ENCODE measurements at regions not wholly inside any gene's neighbourhood (a gene's known extent, or its start where the extent isn't known, plus 50 kb on each side); places are given as distances from the start of the nearest gene placed in this dataset.

DNA sequence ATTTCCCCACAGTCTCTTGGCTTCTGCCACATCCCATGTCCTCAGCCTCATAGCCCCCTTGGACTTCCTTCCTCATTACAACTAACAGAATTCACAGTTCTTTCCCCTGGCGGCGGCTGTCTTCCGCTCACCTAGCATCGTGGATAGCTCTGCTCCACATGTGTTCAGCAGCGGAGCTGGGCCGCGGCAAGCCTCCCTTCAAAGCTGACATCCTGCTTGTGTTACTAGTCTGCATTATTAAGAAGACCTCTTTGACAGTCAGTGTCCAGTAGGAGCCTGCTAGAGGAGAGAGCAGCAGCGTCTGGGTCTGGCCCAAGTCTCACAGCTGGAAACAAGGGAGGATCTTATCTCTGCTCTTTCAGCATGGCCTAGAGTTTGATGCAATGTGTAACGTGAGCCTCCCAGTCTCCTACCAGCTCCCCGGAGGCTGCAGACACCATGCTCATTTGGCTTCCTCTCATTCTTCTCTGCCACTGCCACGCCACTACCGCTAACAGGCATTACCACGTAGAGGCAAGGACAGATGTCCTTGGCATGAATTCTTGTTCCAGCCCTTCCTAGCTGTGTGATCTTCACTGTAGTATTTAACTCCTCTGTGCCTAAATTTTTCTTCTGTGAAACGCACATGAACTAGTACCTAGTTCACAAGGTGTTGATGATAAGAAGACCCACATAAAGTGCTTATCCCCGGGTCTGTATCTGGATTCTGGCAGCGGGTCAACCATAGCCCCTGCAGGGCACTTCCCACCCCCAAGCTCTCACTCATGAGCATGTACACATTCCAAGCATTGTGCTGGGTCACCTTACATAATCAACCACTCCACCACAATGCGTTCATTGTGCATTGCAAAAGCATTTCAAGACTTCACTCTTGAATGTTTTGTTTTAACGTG, 107.1 kb upstream of the BACH2 start:
- H3K36me3 Mint-ChIP-seq, result no peaks in the 10 kb centered on the region
- H3K4me3 ChIP-seq (ENCODE audit: control insufficient read depth in 1 of 2, extremely low read depth in 1 of 2, low read length in 1 of 2), result no peak overlapping the region
- H3K9me3 Mint-ChIP-seq, result no peaks in the 10 kb centered on the region
- no peaks in the 10 kb centered on the region for H3K27me3 ChIP-seq (replicated peaks in 1 of 2; ENCODE audit: control insufficient read depth in 2 of 2, extremely low read depth in 1 of 2, insufficient read depth in 2 of 2, low read length in 1 of 2)
- H3K9me3 ChIP-seq, result no peaks in the 10 kb centered on the region
- WGBS (ENCODE audit: insufficient coverage), result 94% methylated on average over 13 of the region's 18 CpGs
- DNase-seq, result no peak
- ATAC-seq (replicated peaks in 1 of 4), result no peak
- peaks cover 5 to 54% of the 10 kb centered on the region in 2 experiments for H3K4me1 ChIP-seq (ENCODE audit: control insufficient read depth in 1 of 2, extremely low read depth in 1 of 2, insufficient read depth in 2 of 2, low read length in 2 of 2)
- peaks cover 41 to 69% (median 64%) of the 10 kb centered on the region in 3 donors for H3K4me1 Mint-ChIP-seq
- H3K36me3 ChIP-seq (ENCODE audit: control insufficient read depth in 2 of 2, extremely low read depth in 1 of 2, insufficient read depth in 1 of 2, low read length in 1 of 2), result no peaks in the 10 kb centered on the region
- peak overlapping the region; percentile 69 for H3K27ac ChIP-seq (ENCODE audit: low read length)
- peak overlapping the region; percentile 82 to 91 for H3K27ac Mint-ChIP-seq
- H3K27me3 Mint-ChIP-seq, result no peaks in the 10 kb centered on the region
- ChIA-PET CTCF (interaction anchor here in 1 of 2 donors (0.6 to 0.9 kb wide), 3 partner anchors 8 to 468 kb away, joined by 4 to 10 read pairs (median 4); no protein-coding TSS in a partner anchor), POLR2A (no interaction called here)
- peak overlapping the region in 1 of 3 donors; percentile 49 for H3K4me3 Mint-ChIP-seq

DNA sequence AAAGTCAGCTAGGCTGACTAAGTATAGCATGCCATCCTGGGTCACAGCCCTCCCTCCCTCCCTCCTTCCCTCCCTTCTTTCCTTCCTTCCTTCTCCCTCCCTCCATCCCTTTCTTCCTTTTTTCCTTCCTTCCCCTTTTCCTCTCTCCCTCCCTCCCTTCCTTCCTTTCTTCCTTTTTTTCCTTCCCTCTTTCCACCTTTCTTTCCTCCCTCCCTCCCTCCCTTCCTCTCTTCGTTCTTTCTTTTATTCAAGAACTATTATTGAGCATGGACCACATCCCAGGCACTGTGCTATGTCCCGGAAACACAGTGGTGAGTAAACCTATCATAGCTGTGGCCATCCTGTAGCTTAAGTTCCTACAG, 106.2 kb upstream of the BACH2 start:
- Histone ChIP-seq H3K27ac (ENCODE audit: low read length) (peak overlapping the region; percentile 92), H3K27me3 (replicated peaks in 1 of 2; ENCODE audit: control insufficient read depth in 2 of 2, extremely low read depth in 1 of 2, insufficient read depth in 2 of 2, low read length in 1 of 2) (no peaks in the 10 kb centered on the region), H3K9me3 (no peaks in the 10 kb centered on the region), H3K4me3 (ENCODE audit: control insufficient read depth in 1 of 2, extremely low read depth in 1 of 2, low read length in 1 of 2) (no peak overlapping the region), H3K36me3 (ENCODE audit: control insufficient read depth in 2 of 2, extremely low read depth in 1 of 2, insufficient read depth in 1 of 2, low read length in 1 of 2) (no peaks in the 10 kb centered on the region), H3K4me1 (ENCODE audit: control insufficient read depth in 1 of 2, extremely low read depth in 1 of 2, insufficient read depth in 2 of 2, low read length in 2 of 2) (peaks cover 13 to 64% of the 10 kb centered on the region in 2 experiments)
- ATAC-seq (replicated peaks in 1 of 4) (no peak), DNase-seq (no peak)
- no peaks in the 10 kb centered on the region for H3K36me3 Mint-ChIP-seq
- H3K9me3 Mint-ChIP-seq, result no peaks in the 10 kb centered on the region
- 93% methylated on average over 2 of the region's 2 CpGs for WGBS (ENCODE audit: insufficient coverage)
- peak overlapping the region; percentile 91 to 92 for H3K27ac Mint-ChIP-seq
- CTCF ChIA-PET, result interaction anchor here in 1 of 2 donors (0.8 to 1.7 kb wide), 6 partner anchors 9 to 467 kb away, joined by 3 to 8 read pairs (median 5); no protein-coding TSS in a partner anchor
- H3K27me3 Mint-ChIP-seq, result no peaks in the 10 kb centered on the region
- POLR2A ChIA-PET, result no interaction called here
- peak overlapping the region in 2 of 3 donors; percentile 22 to 57 for H3K4me3 Mint-ChIP-seq
- peaks cover 50 to 78% (median 73%) of the 10 kb centered on the region in 3 donors for H3K4me1 Mint-ChIP-seq

DNA sequence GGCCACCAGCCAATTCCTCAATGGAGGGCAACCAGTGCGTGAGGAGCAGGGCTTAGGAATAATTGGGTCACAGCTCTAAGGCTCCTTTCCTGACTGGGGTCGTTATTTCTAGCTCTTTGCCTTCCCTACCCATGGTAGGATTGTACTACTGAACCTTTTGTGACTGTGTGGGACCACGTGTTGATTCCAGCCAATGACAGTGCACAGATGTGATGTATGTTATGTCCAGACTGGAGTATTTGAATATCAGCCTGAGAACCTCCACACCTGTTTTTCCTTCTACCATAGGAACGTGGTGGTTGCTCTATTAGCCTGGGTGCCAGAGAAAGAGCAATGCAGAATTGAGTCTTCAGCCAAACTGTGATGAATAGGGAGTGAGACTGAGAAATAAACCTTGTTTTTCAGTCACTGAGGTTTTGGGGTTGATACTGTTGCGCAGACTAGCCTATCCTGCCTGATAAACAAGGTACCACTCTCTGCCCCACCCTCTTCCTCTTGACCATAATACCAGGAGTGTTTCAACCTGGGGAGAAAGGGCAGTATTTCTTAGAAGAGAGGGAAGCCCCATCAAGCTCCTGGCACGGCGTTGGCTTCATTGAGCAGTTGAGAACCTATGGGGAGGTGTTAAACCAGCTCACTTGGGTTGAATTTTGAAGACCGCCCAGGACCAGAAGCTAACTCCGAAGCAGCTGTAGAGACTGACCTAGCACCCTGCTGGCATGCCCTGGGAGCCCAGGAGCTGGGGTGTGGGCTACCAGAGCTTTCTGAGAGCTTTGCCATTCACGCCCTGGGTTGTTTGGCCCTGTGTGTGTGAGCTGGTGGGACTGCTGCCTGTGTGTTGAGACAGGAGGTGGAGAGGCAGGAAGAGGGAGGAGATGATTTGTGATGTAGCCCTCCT, 105.5 kb upstream of the BACH2 start:
- H3K9me3 ChIP-seq, result no peaks in the 10 kb centered on the region
- 59% methylated on average over 7 of the region's 10 CpGs for WGBS (ENCODE audit: insufficient coverage)
- H3K27me3 Mint-ChIP-seq, result no peaks in the 10 kb centered on the region
- DNase-seq (peak in 27 of 35 experiments; percentile 11 to 65 (median 27)), ATAC-seq (replicated peaks in 1 of 4) (peak; percentile 43 to 74 (median 71))
- H3K27ac ChIP-seq (ENCODE audit: low read length), result peak overlapping the region; percentile 92
- H3K4me1 ChIP-seq (ENCODE audit: control insufficient read depth in 1 of 2, extremely low read depth in 1 of 2, insufficient read depth in 2 of 2, low read length in 2 of 2), result peaks cover 19 to 70% of the 10 kb centered on the region in 2 experiments
- CTCF ChIA-PET, result interaction anchor here (0.5 to 1.7 kb wide), 9 partner anchors 8 to 461 kb away, joined by 3 to 8 read pairs (median 4); no protein-coding TSS in a partner anchor
- no peaks in the 10 kb centered on the region for H3K36me3 Mint-ChIP-seq
- no peaks in the 10 kb centered on the region for H3K9me3 Mint-ChIP-seq
- H3K4me1 Mint-ChIP-seq, result peaks cover 57 to 83% (median 78%) of the 10 kb centered on the region in 3 donors
- no peaks in the 10 kb centered on the region for H3K27me3 ChIP-seq (replicated peaks in 1 of 2; ENCODE audit: control insufficient read depth in 2 of 2, extremely low read depth in 1 of 2, insufficient read depth in 2 of 2, low read length in 1 of 2)
- H3K27ac Mint-ChIP-seq, result peak overlapping the region; percentile 91 to 92
- POLR2A ChIA-PET, result interaction anchor here in 1 of 2 donors (0.5 kb wide), 1 partner anchor 160 kb away, joined by 15 read pairs; no protein-coding TSS in a partner anchor
- H3K36me3 ChIP-seq (ENCODE audit: control insufficient read depth in 2 of 2, extremely low read depth in 1 of 2, insufficient read depth in 1 of 2, low read length in 1 of 2), result no peaks in the 10 kb centered on the region
- H3K4me3 Mint-ChIP-seq, result peak overlapping the region; percentile 28 to 57 (median 49)
- no peak overlapping the region for H3K4me3 ChIP-seq (ENCODE audit: control insufficient read depth in 1 of 2, extremely low read depth in 1 of 2, low read length in 1 of 2)

DNA sequence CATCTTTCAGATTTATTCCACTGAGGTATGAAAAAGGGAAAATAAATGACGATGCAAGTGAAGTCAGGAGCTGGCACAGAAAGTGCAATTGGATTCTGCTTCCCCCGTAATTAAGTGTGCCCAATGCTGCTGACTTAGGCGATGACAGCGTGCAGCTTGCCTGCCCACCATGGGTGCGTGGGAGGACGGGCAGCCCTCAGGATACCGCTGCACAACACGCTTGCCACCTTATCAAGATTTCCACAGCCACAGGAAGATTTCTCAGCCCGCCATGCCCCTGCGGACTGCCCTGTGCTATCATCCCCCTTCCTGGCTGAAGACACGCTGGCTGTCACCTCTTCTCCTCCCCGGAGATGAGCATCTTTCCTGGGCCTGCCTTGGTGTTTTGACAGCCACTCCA, 103.3 kb upstream of the BACH2 start:
- Histone ChIP-seq H3K27ac (ENCODE audit: low read length) (no peak overlapping the region), H3K4me1 (ENCODE audit: control insufficient read depth in 1 of 2, extremely low read depth in 1 of 2, insufficient read depth in 2 of 2, low read length in 2 of 2) (peaks cover 21 to 65% of the 10 kb centered on the region in 2 experiments)

DNA sequence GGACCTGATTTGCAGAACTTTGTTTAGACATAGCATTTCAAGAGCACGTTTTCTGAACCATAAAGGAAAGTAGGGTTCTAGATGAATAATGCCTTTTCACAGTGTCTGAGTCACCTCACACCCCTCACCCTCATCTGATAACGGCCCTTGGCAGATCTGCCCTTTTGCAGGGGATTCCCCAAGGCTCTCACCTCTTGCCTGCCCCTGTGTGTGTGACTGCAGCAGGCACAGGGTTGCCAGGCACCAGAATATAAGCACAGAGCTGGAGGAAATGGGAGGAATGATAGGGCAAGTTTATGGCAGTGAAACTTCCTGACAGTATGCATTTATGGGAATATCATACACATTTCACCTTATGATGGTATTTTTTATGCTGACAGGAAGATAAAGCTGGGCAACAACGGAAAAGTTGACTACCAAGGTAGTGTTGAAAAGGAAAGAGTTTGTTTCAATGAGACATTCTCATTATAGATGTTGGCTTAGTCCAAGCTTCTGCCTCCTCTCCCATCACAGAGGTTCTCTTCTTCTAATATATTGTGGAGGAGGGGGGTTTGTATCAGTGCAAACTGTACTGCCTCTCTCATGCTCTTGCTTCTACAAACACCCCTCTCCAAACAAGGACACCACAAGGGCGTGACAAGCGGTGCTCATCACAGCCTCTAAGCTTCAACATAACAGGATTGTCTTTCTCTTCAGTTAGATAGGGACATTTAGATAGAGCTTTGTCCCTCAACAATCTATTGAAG, 101.5 kb upstream of the BACH2 start:
- H3K4me3 ChIP-seq (ENCODE audit: control insufficient read depth in 1 of 2, extremely low read depth in 1 of 2, low read length in 1 of 2), result no peak overlapping the region
- peak overlapping the region; percentile 77 to 83 for H3K27ac Mint-ChIP-seq
- no peaks in the 10 kb centered on the region for H3K27me3 ChIP-seq (replicated peaks in 1 of 2; ENCODE audit: control insufficient read depth in 2 of 2, extremely low read depth in 1 of 2, insufficient read depth in 2 of 2, low read length in 1 of 2)
- no peaks in the 10 kb centered on the region for H3K36me3 ChIP-seq (ENCODE audit: control insufficient read depth in 2 of 2, extremely low read depth in 1 of 2, insufficient read depth in 1 of 2, low read length in 1 of 2)
- H3K9me3 ChIP-seq, result no peaks in the 10 kb centered on the region
- peak overlapping the region; percentile 4 to 29 (median 7) for H3K4me3 Mint-ChIP-seq
- CTCF ChIA-PET, result interaction anchor here (0.8 to 1.7 kb wide), 9 partner anchors 13 to 458 kb away, joined by 3 to 8 read pairs (median 4); no protein-coding TSS in a partner anchor
- peak; percentile 81 to 92 (median 82) for ATAC-seq (replicated peaks in 1 of 4)
- no CpG with 5 or more reads among the region's 5 CpGs for WGBS (ENCODE audit: insufficient coverage)
- POLR2A ChIA-PET, result interaction anchor here (0.5 to 2.5 kb wide), 8 partner anchors 10 to 441 kb away, joined by 3 to 8 read pairs (median 3); no protein-coding TSS in a partner anchor
- H3K4me1 Mint-ChIP-seq, result peaks cover 69 to 75% (median 69%) of the 10 kb centered on the region in 3 donors
- H3K27me3 Mint-ChIP-seq, result no peaks in the 10 kb centered on the region
- no peaks in the 10 kb centered on the region for H3K9me3 Mint-ChIP-seq
- H3K36me3 Mint-ChIP-seq, result no peaks in the 10 kb centered on the region
- H3K4me1 ChIP-seq (ENCODE audit: control insufficient read depth in 1 of 2, extremely low read depth in 1 of 2, insufficient read depth in 2 of 2, low read length in 2 of 2), result peaks cover 24 to 60% of the 10 kb centered on the region in 2 experiments
- peak; percentile 34 to 87 (median 71) for DNase-seq
- H3K27ac ChIP-seq (ENCODE audit: low read length), result peak overlapping the region; percentile 78

More for the DNA sequence above, 103.3 kb upstream of the BACH2 start:
- WGBS (ENCODE audit: insufficient coverage), result 82% methylated on average over 10 of the region's 12 CpGs
- no peak overlapping the region for H3K4me3 ChIP-seq (ENCODE audit: control insufficient read depth in 1 of 2, extremely low read depth in 1 of 2, low read length in 1 of 2)
- H3K27me3 ChIP-seq (replicated peaks in 1 of 2; ENCODE audit: control insufficient read depth in 2 of 2, extremely low read depth in 1 of 2, insufficient read depth in 2 of 2, low read length in 1 of 2), result no peaks in the 10 kb centered on the region
- CTCF ChIA-PET, result interaction anchor here in 1 of 2 donors (0.8 kb wide), 1 partner anchor 72 kb away, joined by 3 read pairs; no protein-coding TSS in a partner anchor
- Mint-ChIP-seq H3K4me3 (no peak overlapping the region), H3K27ac (peak overlapping the region; percentile 35 to 86), H3K27me3 (no peaks in the 10 kb centered on the region), H3K36me3 (no peaks in the 10 kb centered on the region), H3K4me1 (peaks cover 71 to 80% (median 73%) of the 10 kb centered on the region in 3 donors), H3K9me3 (no peaks in the 10 kb centered on the region)
- no peaks in the 10 kb centered on the region for H3K9me3 ChIP-seq
- ATAC-seq (replicated peaks in 1 of 4) (no peak), DNase-seq (no peak)
- H3K36me3 ChIP-seq (ENCODE audit: control insufficient read depth in 2 of 2, extremely low read depth in 1 of 2, insufficient read depth in 1 of 2, low read length in 1 of 2), result no peaks in the 10 kb centered on the region
- POLR2A ChIA-PET, result no interaction called here

Measured in T-cell (primary cell).